H1 (cell line): ENCODE measurements at regions not wholly inside any gene's neighbourhood (a gene's known extent, or its start where the extent isn't known, plus 50 kb on each side); places are given as distances from the start of the nearest gene placed in this dataset.

Experiments
- ASH2L ChIP-seq: fragments of 200-600, 300-600 bp; sonication (generic); IDR thresholded peaks from one replicate; pipeline ENCODE4 v1.7.1; 2017; ENCODE audit warnings: low read length
- BACH1 ChIP-seq: IDR thresholded peaks from 2 replicates; pipeline ENCODE4 v1.6.1; 2012; ENCODE audit warnings: low read length, improper control_type of control experiment
- E2F6 ChIP-seq: IDR thresholded peaks from 2 replicates; pipeline ENCODE4 v1.6.1; 2012; ENCODE audit warnings: inconsistent platforms
- NANOG ChIP-seq: IDR thresholded peaks from 2 replicates; pipeline ENCODE4 v1.6.1; 2011; ENCODE audit warnings: low read length, low read depth, mild to moderate bottlenecking, inconsistent platforms; ENCODE audit not compliant: insufficient read depth, poor library complexity, severe bottlenecking

- TF ChIP-seq ASH2L (no peak), BACH1 (no peak), E2F6 (no peak), NANOG (no peak)
These were observed 341.3 kb downstream of the DRD1 start (continued) for GRCh38 chr5:175102717-175103116.
